ENCODE measurements at regions not wholly inside any gene's neighbourhood (a gene's known extent, or its start where the extent isn't known, plus 50 kb on each side); places are given as distances from the start of the nearest gene placed in this dataset.

- H2AFZ ChIP-seq (ENCODE audit: low read depth, low read length): no peak overlapping the region
- POLR2A ChIA-PET: no interaction called here
- 0% methylated on average over 5 of the region's 5 CpGs for whole genome bisulfite sequencing (ENCODE audit: insufficient coverage, low coverage, missing lambda C conversion rate)
- CTCF ChIA-PET (ENCODE audit: low intra/inter-chr PET ratio): no interaction called here
- no peaks in the 10 kb centered on the region for H3K9me3 ChIP-seq (replicated peaks; ENCODE audit: control insufficient read depth, insufficient read depth, low read depth, low read length)
- no peaks in the 10 kb centered on the region for H4K20me1 ChIP-seq (replicated peaks; ENCODE audit: control insufficient read depth, insufficient read depth, low read length)
- H3K4me1 ChIP-seq (replicated peaks in 1 of 2; ENCODE audit: control insufficient read depth in 2 of 2, insufficient read depth in 2 of 2, low read length in 2 of 2): no peaks in the 10 kb centered on the region
- no peak for ATAC-seq
- no peak for DNase-seq (ENCODE audit: extremely low read depth in 1 of 4, low spot score in 3 of 4)
- no TSS peak for BruUV-seq (replicated peaks)
- intact Hi-C loops (cut with micrococcal nuclease): no loop called here
- TF ChIP-seq GABPB1 (CRISPR knock-in tag; IDR thresholded peaks at IDR 0.05) (no peak), RERE (CRISPR knock-in tag; IDR thresholded peaks at IDR 0.05; ENCODE audit: borderline replicate concordance) (no peak), CEBPG (CRISPR knock-in tag; IDR thresholded peaks at IDR 0.05) (no peak), CEBPG (tag; conservative IDR thresholded peaks at IDR 0.05 in 1 of 2, IDR thresholded peaks at IDR 0.05 in 1 of 2) (no peak), MYBL2 (IDR thresholded peaks at IDR 0.05; ENCODE audit: low read depth) (no peak), MYBL2 (CRISPR knock-in tag; IDR thresholded peaks at IDR 0.05; ENCODE audit: borderline replicate concordance) (no peak), ZNF830 (CRISPR knock-in tag; IDR thresholded peaks at IDR 0.05) (no peak), CREB1 (IDR thresholded peaks at IDR 0.05) (no peak), CREB1 (CRISPR knock-in tag; IDR thresholded peaks at IDR 0.05) (no peak), MLX (CRISPR knock-in tag; conservative IDR thresholded peaks at IDR 0.05) (no peak), DIDO1 (tag; IDR thresholded peaks at IDR 0.05; ENCODE audit: low read depth) (no peak), STAT6 (CRISPR knock-in tag; IDR thresholded peaks at IDR 0.05) (no peak), COPS2 (conservative IDR thresholded peaks at IDR 0.05) (no peak), ETV6 (IDR thresholded peaks at IDR 0.05; ENCODE audit: borderline replicate concordance in 1 of 2, low read depth in 2 of 2, low read length in 1 of 2) (no peak), ETV6 (CRISPR knock-in tag; IDR thresholded peaks at IDR 0.05; ENCODE audit: borderline replicate concordance) (no peak), YBX1 (IDR thresholded peaks at IDR 0.05) (no peak), PYGO2 (tag; IDR thresholded peaks at IDR 0.05) (no peak)
- in situ Hi-C loops (cut with MboI): no loop called here
- no peaks in the 10 kb centered on the region for H3K79me2 ChIP-seq (ENCODE audit: control insufficient read depth, insufficient read depth, low read length)
- no peak overlapping the region for H3K4me3 ChIP-seq
- H3K27ac ChIP-seq (ENCODE audit: extremely low read depth, low read depth, low read length): no peak overlapping the region
- H3K36me3 ChIP-seq (ENCODE audit: control insufficient read depth, insufficient read depth, low read length): no peaks in the 10 kb centered on the region
- no peak overlapping the region for H3K4me2 ChIP-seq (ENCODE audit: insufficient read depth, low read length)
- no peak for FAIRE-seq
- H3K27me3 ChIP-seq (ENCODE audit: control insufficient read depth in 2 of 2, insufficient read depth in 2 of 2, low read length in 2 of 2): no peaks in the 10 kb centered on the region
- H3K9ac ChIP-seq (ENCODE audit: insufficient read depth in 1 of 2, low read depth in 2 of 2, low read length in 2 of 2): no peak overlapping the region
- H3K9me1 ChIP-seq (ENCODE audit: control insufficient read depth, insufficient read depth, low read length): no peaks in the 10 kb centered on the region
Observed at GRCh38 chr18:60502591-60502990, 130.0 kb upstream of the MC4R start.
